ENCODE measurements at regions not wholly inside any gene's neighbourhood (a gene's known extent, or its start where the extent isn't known, plus 50 kb on each side); places are given as distances from the start of the nearest gene placed in this dataset.
"Not testable (repeated sequence)": the region's sequence is repeated elsewhere in the genome, so short reads cannot be mapped to it uniquely, and the experiment has no call there.

DNA sequence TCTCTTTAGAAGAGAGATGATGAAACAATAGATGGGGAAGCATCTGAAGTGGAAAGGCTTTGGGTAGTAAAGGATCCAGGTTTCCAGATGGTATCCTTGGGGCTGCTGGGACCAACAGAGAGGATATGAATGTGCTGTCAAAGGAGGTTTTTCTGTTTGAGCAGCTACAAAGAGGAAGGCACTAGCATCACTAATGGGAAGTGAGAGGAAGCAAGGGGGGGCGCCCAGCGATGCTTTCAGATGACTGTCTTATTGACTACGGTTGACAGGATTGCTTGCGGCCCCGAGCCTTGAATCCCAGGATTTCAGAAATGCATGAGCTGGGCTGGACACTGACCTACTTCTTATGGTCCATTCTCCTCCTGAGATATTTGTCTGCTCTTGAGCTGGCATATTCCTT, 103.8 kb upstream of the GALNT15 start:
- H3K4me3 ChIP-seq (ENCODE audit: low read depth, low read length), result no peak overlapping the region
- TF ChIP-seq, protein P1, sequence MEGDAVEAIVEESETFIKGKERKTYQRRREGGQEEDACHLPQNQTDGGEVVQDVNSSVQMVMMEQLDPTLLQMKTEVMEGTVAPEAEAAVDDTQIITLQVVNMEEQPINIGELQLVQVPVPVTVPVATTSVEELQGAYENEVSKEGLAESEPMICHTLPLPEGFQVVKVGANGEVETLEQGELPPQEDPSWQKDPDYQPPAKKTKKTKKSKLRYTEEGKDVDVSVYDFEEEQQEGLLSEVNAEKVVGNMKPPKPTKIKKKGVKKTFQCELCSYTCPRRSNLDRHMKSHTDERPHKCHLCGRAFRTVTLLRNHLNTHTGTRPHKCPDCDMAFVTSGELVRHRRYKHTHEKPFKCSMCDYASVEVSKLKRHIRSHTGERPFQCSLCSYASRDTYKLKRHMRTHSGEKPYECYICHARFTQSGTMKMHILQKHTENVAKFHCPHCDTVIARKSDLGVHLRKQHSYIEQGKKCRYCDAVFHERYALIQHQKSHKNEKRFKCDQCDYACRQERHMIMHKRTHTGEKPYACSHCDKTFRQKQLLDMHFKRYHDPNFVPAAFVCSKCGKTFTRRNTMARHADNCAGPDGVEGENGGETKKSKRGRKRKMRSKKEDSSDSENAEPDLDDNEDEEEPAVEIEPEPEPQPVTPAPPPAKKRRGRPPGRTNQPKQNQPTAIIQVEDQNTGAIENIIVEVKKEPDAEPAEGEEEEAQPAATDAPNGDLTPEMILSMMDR (IDR thresholded peaks at IDR 0.05; ENCODE audit: insufficient read depth, low read depth, low read length), result no peak
- no peak for DNase-seq (ENCODE audit: low read depth)

DNA sequence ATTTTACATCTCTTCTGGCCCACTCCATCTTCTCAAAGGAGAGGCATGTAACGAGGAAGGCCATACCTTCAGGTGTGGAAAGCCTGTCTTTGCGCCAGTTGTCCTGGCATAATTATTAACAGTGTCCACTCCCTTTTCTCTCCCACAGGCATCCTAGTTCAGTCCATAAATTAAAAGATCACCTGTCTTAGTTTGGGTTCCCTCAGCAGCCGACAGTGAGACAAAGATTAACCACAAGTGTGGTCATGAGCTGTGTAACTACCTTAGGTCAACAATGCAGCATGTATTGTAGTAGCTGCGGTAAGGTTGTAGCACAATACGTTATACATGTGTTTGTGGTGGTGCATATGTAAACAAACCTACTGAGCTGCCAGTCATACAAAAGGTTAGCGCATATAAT, 103.3 kb upstream of the GALNT15 start:
- no peak for DNase-seq (ENCODE audit: low read depth)
- TF ChIP-seq, protein P1 (IDR thresholded peaks at IDR 0.05; ENCODE audit: insufficient read depth, low read depth, low read length), result no peak
- H3K4me3 ChIP-seq (ENCODE audit: low read depth, low read length), result no peak overlapping the region

DNA sequence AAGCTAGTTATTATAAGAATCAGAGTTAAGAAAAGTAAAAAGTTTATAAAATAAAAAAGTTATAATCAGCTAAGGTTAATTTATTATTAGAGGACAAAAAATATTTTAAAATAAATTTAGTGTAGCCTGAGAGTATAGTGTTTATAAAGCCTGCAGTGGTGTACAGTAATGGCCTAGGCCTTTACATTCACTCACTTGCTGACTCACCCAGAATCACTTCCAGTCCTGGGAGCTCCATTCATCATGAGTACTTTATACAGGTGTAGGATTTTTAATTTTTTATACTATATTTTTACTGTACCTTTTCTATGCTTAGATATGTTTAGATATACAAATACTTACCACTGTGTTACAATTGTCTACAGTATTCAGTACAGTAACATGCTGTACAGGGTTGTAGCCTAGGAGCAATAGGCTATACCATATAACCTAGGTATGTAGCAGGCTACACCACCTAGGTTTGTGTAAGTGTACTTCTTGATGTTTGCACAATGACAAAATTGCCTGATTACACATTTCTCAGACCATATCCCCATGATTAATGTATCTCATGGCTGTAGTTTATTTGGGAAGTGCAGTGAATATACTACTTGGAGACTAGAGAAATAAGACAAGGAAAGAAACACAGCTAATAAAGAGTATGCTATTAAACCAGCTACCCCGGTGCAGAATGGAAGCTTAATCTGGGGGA, 101.9 kb upstream of the GALNT15 start:
- TF ChIP-seq, protein P1 (IDR thresholded peaks at IDR 0.05; ENCODE audit: insufficient read depth, low read depth, low read length), result no peak
- DNase-seq (ENCODE audit: low read depth), result no peak
- no peak overlapping the region for H3K4me3 ChIP-seq (ENCODE audit: low read depth, low read length)

DNA sequence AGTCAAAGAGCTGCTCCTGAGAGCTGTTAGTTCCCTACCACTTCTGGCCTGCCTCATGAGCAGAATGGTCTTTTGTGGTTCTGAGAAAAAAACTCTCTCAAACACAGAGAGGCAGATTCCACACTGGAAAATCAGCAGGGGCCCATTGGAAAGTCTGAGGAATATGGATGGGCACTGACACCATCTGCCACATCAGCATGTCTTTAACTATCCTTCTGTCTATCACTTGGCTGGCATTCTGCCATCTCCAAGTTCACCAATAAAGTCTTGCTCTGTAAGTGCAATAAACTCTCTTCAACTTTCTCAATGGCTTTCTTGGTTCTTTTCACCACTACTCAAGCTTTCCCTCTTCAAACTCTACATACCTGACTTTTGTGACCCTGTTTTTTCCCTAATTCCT, 101.3 kb upstream of the GALNT15 start:
- no peak overlapping the region for H3K4me3 ChIP-seq (ENCODE audit: low read depth, low read length)
- TF ChIP-seq, protein P1 (IDR thresholded peaks at IDR 0.05; ENCODE audit: insufficient read depth, low read depth, low read length), result no peak
- DNase-seq (ENCODE audit: low read depth), result no peak

DNA sequence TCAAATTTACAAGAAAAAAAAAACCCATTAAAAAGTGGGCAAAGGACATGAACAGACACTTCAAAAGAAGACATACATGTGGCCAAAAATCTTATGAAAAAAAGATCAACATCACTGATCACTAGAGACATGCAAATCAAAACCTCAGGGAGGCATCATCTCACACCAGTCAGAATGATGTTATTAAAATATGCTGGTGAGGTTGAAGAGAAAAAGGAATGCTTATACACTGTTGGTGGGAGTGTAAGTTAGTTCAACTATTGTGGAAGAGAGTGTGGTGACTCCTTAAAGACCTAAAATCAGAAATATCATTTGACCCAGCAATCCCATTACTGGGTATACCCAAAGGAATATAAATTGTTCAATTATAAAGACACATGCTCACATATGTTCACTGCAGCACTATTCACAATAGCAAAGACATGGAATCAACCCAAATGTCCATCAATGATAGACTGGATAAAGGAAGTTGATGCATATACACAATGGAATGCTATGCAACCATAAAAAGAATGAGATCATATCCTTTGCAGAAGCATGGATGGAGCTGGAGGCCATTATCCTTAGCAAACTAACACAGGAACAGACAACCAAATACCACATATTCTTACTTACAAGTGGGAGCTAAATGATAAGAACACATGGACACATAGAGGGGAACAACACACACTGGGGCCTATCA, 100.3 kb upstream of the GALNT15 start:
- not testable (repeated sequence) for DNase-seq (ENCODE audit: low read depth); H3K4me3 ChIP-seq (ENCODE audit: low read depth, low read length)

DNA sequence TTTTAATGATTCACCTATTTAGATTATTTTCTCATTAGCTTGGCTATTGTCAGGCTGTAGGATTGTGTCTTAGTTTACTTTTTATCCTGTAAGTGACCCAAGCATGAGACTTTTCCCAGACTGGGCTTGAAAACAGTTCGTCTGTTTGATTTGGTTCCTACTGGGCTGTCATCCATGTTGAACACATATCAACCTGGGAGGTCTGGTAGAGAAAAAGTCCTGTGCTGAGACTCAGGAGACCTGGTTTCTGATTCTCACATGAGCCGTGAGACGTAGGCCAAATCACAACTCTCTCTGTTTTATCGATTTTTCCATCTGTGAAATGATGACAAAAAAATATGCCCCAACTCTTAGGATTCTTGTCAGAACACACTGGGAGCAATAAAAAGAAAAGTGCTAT, 98.8 kb upstream of the GALNT15 start:
- no peak overlapping the region for H3K4me3 ChIP-seq (ENCODE audit: low read depth, low read length)
- DNase-seq (ENCODE audit: low read depth), result no peak
- TF ChIP-seq, protein P1 (IDR thresholded peaks at IDR 0.05; ENCODE audit: insufficient read depth, low read depth, low read length), result no peak

DNA sequence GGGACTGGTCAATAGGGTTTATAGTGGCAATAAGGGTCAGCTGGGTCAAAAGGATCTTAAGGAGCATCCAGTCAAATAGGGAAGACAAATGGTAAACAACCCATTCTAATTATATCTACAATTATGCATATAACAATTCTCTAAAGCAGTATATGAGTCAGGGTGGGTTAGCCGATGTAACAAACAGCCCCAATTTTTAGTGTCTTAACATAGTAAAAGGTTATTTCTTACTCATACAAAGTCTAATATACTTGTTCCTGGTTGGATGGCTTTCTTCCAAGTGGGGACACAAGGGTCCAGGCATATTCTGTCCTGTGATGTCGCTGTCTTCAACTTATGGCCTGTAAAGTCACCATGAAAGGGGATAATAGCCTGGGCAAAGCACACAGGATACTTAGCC, 97.9 kb upstream of the GALNT15 start:
- TF ChIP-seq, protein P1 (IDR thresholded peaks at IDR 0.05; ENCODE audit: insufficient read depth, low read depth, low read length), result no peak
- no peak overlapping the region for H3K4me3 ChIP-seq (ENCODE audit: low read depth, low read length)
- DNase-seq (ENCODE audit: low read depth), result no peak

DNA sequence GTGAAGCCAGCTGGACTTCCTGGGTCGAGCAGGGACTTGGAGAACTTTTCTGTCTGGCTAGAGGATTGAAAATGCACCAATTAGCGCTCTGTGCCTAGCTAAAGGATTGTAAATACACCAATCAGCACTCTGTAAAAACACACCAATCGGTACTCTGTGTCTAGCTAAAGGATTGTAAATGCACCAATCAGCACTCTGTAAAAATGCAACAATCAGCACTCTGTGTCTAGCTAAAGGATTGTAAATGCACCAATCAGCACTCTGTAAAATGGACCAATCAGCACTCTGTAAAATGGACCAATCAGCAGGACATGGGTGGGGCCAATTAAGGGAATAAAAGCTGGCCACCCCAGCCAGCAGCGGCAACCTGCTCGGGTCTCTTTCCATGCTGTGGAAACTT, 97.3 kb upstream of the GALNT15 start:
- H3K4me3 ChIP-seq (ENCODE audit: low read depth, low read length); DNase-seq (ENCODE audit: low read depth): not testable (repeated sequence)

DNA sequence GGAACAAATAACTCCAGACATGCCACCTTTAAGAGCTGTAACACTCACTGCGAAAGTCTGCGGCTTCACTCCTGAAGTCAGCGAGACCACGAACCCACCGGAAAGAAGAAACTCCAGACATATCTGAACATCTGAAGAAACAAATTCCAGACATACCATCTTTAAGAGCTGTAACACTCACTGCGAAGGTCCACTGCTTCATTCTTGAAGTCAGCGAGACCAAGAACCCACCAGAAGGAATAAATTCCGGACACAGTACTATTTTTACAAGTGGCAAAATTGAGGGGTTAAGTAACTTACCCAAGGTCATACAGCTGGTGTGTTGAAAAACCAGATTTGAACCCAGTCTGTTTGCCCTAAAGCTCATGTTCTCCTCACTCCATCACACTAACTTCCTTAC, 96.8 kb upstream of the GALNT15 start:
- peak; percentile 71 for DNase-seq (ENCODE audit: low read depth)
- not testable (repeated sequence) for H3K4me3 ChIP-seq (ENCODE audit: low read depth, low read length)

Data from fibroblast of villous mesenchyme (primary cell).